DMS153 treated with DMSO at 0.1 percent for 48 hours (cell line): ENCODE measurements at regions not wholly inside any gene's neighbourhood (a gene's known extent, or its start where the extent isn't known, plus 50 kb on each side); places are given as distances from the start of the nearest gene placed in this dataset.
"Not testable (repeated sequence)": the region's sequence is repeated elsewhere in the genome, so short reads cannot be mapped to it uniquely, and the experiment has no call there.

Source experiments
- DNase-seq: peaks from one replicate; lab custom pipeline; 2025; ENCODE audit not compliant: unreplicated experiment; lab: John Stamatoyannopoulos, UW

GRCh38 chr9:85339338-85339737, 402.4 kb downstream of the AGTPBP1 start:
- no peak for DNase-seq

- DNase-seq: no peak
Observed at GRCh38 chr9:85334228-85334627, 407.5 kb downstream of the AGTPBP1 start.

- DNase-seq: no peak
Observed at GRCh38 chr9:85332487-85332886, 409.3 kb downstream of the AGTPBP1 start.

- no peak for DNase-seq
Observed at GRCh38 chr9:85331626-85332025, 410.1 kb downstream of the AGTPBP1 start.

GRCh38 chr9:85322592-85322991, 419.2 kb downstream of the AGTPBP1 start:
- DNase-seq: no peak

GRCh38 chr9:85321561-85321960, 420.2 kb downstream of the AGTPBP1 start:
- no peak for DNase-seq

- no peak for DNase-seq
Observed at GRCh38 chr9:85319936-85320656, 421.7 kb downstream of the AGTPBP1 start.

- DNase-seq: not testable (repeated sequence)
Observed at GRCh38 chr9:85315535-85315934, 426.2 kb downstream of the AGTPBP1 start.

- DNase-seq: no peak
Observed at GRCh38 chr9:85310573-85310972, 431.2 kb downstream of the AGTPBP1 start.

GRCh38 chr9:85303757-85304134, 438.0 kb downstream of the AGTPBP1 start:
- no peak for DNase-seq

- DNase-seq: no peak
Observed at GRCh38 chr9:85302938-85303756, 438.6 kb downstream of the AGTPBP1 start.

- DNase-seq: no peak
Observed at GRCh38 chr9:85298499-85298898, 443.3 kb downstream of the AGTPBP1 start.

GRCh38 chr9:85295244-85295643, 446.5 kb downstream of the AGTPBP1 start:
- not testable (repeated sequence) for DNase-seq

- DNase-seq: no peak
Observed at GRCh38 chr9:85292261-85292660, 449.5 kb downstream of the AGTPBP1 start.

- no peak for DNase-seq
Observed at GRCh38 chr9:85291266-85291665, 450.5 kb downstream of the AGTPBP1 start.

- DNase-seq: no peak
Observed at GRCh38 chr9:85290019-85290418, 451.7 kb downstream of the AGTPBP1 start.

GRCh38 chr9:85289142-85289541, 452.6 kb downstream of the AGTPBP1 start:
- DNase-seq: no peak

GRCh38 chr9:85283421-85283820, 458.3 kb downstream of the AGTPBP1 start:
- DNase-seq: no peak

GRCh38 chr9:85278769-85279168, 463.0 kb downstream of the AGTPBP1 start:
- DNase-seq: no peak

GRCh38 chr9:85276741-85277140, 465.0 kb downstream of the AGTPBP1 start:
- DNase-seq: no peak

GRCh38 chr9:85269811-85270210, 471.9 kb downstream of the AGTPBP1 start:
- no peak for DNase-seq

- DNase-seq: no peak
Observed at GRCh38 chr9:85268131-85268530, 473.6 kb downstream of the AGTPBP1 start.
